A549 (cell line): ENCODE measurements at regions not wholly inside any gene's neighbourhood (a gene's known extent, or its start where the extent isn't known, plus 50 kb on each side); places are given as distances from the start of the nearest gene placed in this dataset.

Experiments used
- HOXA7 ChIP-seq: fragments of 250-450 bp; sonication (Bioruptor Pico); IDR thresholded peaks from 2 replicates; pipeline ENCODE4 v1.5.0; 2020; ENCODE audit warnings: mild to moderate bottlenecking, moderate library complexity
- KDM5A ChIP-seq: fragments of 200-600 bp; sonication (generic); IDR thresholded peaks from 2 replicates; pipeline ENCODE4 v1.6.1; 2016; ENCODE audit warnings: antibody characterized with exemption, mild to moderate bottlenecking
- POLR2A ChIP-seq: IDR thresholded peaks from 2 replicates; pipeline ENCODE4 v1.6.1; 2012; ENCODE audit warnings: mild to moderate bottlenecking, low read length
- RNF2 ChIP-seq: fragments of 200-600 bp; sonication (generic); IDR thresholded peaks from 2 replicates; pipeline ENCODE4 v1.6.1; 2016; ENCODE audit warnings: low read depth, mild to moderate bottlenecking, antibody characterized with exemption, moderate library complexity, borderline replicate concordance

- TF ChIP-seq RNF2 (no peak), HOXA7 (CRISPR knock-in tag) (no peak), POLR2A (no peak), KDM5A (no peak)
These were observed 1229.1 kb upstream of the ACVR2A start for GRCh38 chr2:146615778-146616177.
